Activated T-helper 2 cell treated with anti-CD3 and anti-CD28 coated beads, Interferon-gamma antibody, Interleukin-2, Interleukin-4, amounts not matched to agents 10 μg/mL and 5 μg/mL and 100 μg/mL, durations not matched to agents 14 hours and 24 hours and 36 hours (primary cell): ENCODE measurements at regions not wholly inside any gene's neighbourhood (a gene's known extent, or its start where the extent isn't known, plus 50 kb on each side); places are given as distances from the start of the nearest gene placed in this dataset.
"Not testable (repeated sequence)": the region's sequence is repeated elsewhere in the genome, so short reads cannot be mapped to it uniquely, and the experiment has no call there.

Experiments
- DNase-seq: peaks from one replicate; pipeline ENCODE4 v3.0.0; 2021; ENCODE audit warnings: low spot score
- H3K27ac Mint-ChIP-seq: one replicate; pipeline ENCODE4 v1.8.0; 2021; ENCODE audit warnings: mixed read lengths
- H3K27me3 Mint-ChIP-seq: one replicate; pipeline ENCODE4 v1.8.0; 2021; ENCODE audit warnings: low read depth, mixed read lengths
- H3K36me3 Mint-ChIP-seq: one replicate; pipeline ENCODE4 v1.8.0; 2021; ENCODE audit warnings: low read depth, mixed read lengths
- H3K4me1 Mint-ChIP-seq: one replicate; pipeline ENCODE4 v1.8.0; 2021; ENCODE audit warnings: low read depth, mixed read lengths
- H3K4me3 Mint-ChIP-seq: one replicate; pipeline ENCODE4 v1.8.0; 2021; ENCODE audit warnings: low read depth, mild to moderate bottlenecking, moderate library complexity, mixed read lengths
- H3K9me3 Mint-ChIP-seq: one replicate; pipeline ENCODE4 v1.8.0; 2021; ENCODE audit warnings: mixed read lengths
- intact Hi-C: fragments of 100-400 bp; cut with micrococcal nuclease; formaldehyde crosslinking; loops from one replicate; pipeline ENCODE4 v1.15.1; 2023

DNA sequence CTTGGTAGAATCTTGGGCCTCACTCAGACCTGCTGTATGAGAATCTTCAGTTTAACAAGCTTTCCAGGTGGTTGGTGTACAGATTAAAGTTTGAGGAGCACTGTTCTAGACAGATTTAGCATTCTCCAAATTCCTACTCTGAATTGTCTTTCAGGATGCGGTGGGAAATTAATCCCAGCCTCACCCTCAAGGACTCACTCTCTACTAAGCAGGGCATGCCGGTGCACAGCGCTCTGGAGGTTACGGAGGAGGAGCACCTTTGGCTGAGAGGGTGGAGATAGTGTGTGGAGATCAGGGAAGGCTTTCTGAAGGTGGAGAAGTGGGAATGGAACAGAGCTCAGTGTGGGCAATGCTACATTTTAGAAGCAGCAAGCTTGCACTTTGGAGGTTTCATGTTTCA, 359.2 kb downstream of the LRATD1 start:
- DNase-seq = no peak
- Mint-ChIP-seq H3K9me3 (no peaks in the 10 kb centered on the region), H3K4me1 (no peaks in the 10 kb centered on the region), H3K36me3 (no peaks in the 10 kb centered on the region), H3K4me3 (no peak overlapping the region), H3K27ac (no peak overlapping the region), H3K27me3 (peaks cover 10% of the 10 kb centered on the region)
- intact Hi-C loops = no loop called here

DNA sequence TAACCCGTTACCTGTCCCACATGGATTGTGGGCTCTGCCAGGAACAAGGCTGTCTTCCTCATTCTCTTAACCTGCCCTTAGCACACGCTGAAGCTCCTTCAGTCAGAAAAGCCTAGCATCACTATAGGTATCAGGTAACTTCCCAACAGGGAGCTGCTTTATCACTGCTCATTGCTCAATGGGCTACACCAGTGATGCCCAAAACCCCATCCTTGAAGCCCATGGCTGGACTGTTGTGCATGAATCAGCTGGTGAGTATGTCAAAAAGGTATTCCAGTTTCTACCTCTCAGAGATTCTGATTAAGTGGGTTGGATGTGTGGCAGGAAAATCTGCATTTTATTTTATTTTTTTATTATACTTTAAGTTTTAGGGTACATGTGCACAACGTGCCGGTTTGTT, 362.2 kb downstream of the LRATD1 start:
- intact Hi-C loops = no loop called here
- no peaks in the 10 kb centered on the region for H3K9me3 Mint-ChIP-seq
- no peaks in the 10 kb centered on the region for H3K4me1 Mint-ChIP-seq
- peaks cover 13% of the 10 kb centered on the region for H3K27me3 Mint-ChIP-seq
- no peak overlapping the region for H3K27ac Mint-ChIP-seq
- DNase-seq = no peak
- no peaks in the 10 kb centered on the region for H3K36me3 Mint-ChIP-seq
- no peak overlapping the region for H3K4me3 Mint-ChIP-seq

DNA sequence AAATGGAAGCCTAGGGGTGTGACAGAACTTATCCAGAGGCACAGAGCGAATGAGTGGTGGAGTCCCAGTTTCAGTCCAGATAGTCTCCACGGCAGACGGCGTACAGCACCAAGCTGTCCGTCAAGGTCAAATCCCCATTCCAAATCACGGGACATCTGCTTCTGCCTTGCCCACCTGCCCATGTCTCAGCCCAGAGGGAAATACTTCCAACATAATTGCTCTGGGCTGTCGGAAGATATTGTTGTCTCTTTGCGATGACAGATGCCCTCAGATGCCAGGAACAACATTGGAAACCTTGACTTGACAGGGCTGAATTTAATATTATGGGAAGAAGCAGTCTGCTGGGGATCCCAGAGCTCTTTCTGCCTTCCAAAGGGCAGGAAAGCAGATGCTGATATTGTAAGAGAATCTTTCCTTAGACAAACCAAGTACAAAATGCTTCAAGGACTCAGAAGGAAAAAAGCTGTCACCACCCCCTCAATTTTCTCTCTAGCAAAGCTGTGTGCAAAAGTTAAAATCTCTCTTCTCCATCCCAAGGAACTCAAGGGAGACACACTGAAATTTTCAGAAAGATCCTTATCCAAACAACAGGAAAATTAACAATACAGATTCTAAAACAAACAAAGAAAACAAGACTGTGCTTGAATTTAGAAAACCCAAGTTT, 364.0 kb downstream of the LRATD1 start:
- H3K27me3 Mint-ChIP-seq = peaks cover 11% of the 10 kb centered on the region
- peaks cover 2% of the 10 kb centered on the region for H3K4me1 Mint-ChIP-seq
- H3K4me3 Mint-ChIP-seq = no peak overlapping the region
- no peaks in the 10 kb centered on the region for H3K36me3 Mint-ChIP-seq
- intact Hi-C loops = no loop called here
- no peak for DNase-seq
- H3K27ac Mint-ChIP-seq = no peak overlapping the region
- H3K9me3 Mint-ChIP-seq = no peaks in the 10 kb centered on the region

DNA sequence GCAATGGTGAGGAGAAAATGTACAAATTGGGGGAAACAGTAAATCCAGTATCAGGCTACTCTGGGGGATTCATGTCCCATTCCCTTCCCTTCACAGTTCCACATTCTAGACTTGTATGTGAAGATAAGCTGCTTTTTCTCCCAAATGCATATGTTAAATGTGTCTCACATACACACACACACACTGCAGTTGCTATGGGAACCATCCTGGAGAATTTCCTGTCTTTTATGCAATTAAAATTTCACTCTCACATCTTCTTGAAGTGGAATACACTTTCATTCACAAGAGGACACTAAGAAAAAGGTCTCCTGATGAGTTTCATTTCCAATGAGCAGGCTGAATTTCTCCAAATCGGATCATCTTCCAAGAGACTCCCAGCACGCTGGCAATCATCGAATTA, 366.0 kb downstream of the LRATD1 start:
- Mint-ChIP-seq H3K27me3 (peaks cover 11% of the 10 kb centered on the region), H3K4me1 (peaks cover 2% of the 10 kb centered on the region), H3K36me3 (no peaks in the 10 kb centered on the region), H3K4me3 (no peak overlapping the region), H3K9me3 (no peaks in the 10 kb centered on the region), H3K27ac (no peak overlapping the region)
- no peak for DNase-seq
- intact Hi-C loops = no loop called here

DNA sequence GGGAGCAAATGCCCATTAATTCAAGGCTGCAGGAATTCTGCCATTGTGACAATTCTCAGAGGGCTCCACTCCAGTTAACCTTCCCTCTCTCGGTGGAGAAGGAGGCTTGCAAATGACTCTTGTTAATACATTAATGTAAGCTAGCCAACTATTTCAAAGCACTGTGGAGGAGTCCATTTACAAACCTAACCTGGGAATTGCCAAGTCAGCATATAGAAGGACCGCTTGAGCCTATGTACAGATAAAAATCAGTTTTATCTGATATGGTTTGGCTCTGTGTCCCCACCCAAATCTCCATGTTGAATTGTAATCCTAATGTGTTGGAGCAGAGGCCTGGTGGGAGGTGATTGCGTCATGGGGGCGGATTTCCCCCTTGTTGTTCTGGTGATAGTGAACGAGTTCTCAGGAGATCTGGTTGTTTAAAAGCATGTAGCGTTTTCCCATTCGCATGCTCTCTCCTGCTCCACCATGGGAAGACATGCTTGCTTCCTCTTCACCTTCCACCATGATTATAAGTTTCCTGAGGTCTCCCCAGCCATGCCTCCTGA, 366.7 kb downstream of the LRATD1 start:
- H3K27me3 Mint-ChIP-seq = peaks cover 15% of the 10 kb centered on the region
- no peaks in the 10 kb centered on the region for H3K9me3 Mint-ChIP-seq
- H3K36me3 Mint-ChIP-seq = no peaks in the 10 kb centered on the region
- H3K4me3 Mint-ChIP-seq = no peak overlapping the region
- no peak for DNase-seq
- peaks cover 2% of the 10 kb centered on the region for H3K4me1 Mint-ChIP-seq
- intact Hi-C loops = no loop called here
- H3K27ac Mint-ChIP-seq = no peak overlapping the region

DNA sequence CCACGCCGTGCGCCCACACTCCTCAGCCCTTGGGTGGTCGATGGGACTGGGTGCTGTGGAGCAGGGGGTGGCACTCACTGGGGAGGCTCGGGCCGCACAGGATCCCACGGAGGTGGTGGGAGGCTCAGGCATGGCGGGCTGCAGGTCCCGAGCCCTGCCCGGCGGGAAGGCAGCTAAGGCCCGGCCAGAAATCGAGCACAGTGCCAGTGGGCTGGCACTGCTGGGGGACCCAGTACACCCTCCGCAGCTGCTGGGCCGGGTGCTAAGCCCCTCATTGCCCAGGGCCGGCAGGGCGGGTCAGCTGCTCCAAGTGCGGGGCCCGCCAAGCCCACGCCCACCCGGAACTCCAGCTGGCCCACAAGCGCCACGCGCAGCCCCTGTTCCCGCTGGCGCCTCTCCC, 370.0 kb downstream of the LRATD1 start:
- H3K27ac Mint-ChIP-seq, H3K4me3 Mint-ChIP-seq, DNase-seq, H3K9me3 Mint-ChIP-seq, intact Hi-C loops, H3K36me3 Mint-ChIP-seq: not testable (repeated sequence)
- peaks cover 17% of the 10 kb centered on the region for H3K27me3 Mint-ChIP-seq
- peaks cover 13% of the 10 kb centered on the region for H3K4me1 Mint-ChIP-seq

DNA sequence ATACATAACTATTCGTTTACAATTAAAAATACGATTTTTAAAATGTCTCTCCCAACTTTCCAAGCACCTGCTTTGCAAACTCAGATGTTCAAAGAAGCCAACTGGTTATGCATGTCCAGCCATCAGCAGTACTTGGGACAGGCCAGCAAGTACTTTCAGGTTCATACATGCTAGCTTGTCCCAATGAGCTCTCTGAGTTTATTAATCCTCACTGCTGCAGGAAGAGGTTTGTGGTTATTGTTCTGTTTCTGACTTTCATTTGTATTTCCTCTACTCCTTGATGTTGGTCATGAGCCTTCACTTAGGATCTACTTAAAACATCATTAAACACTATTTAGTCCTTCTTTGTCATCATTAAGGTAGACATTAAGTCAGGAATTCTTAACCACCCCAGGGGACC, 374.1 kb downstream of the LRATD1 start:
- Mint-ChIP-seq H3K27me3 (peaks cover 10% of the 10 kb centered on the region), H3K4me1 (peaks cover 13% of the 10 kb centered on the region), H3K27ac (no peak overlapping the region), H3K9me3 (peaks cover 9% of the 10 kb centered on the region), H3K36me3 (peaks cover 2% of the 10 kb centered on the region), H3K4me3 (no peak overlapping the region)
- intact Hi-C loops = no loop called here
- no peak for DNase-seq

DNA sequence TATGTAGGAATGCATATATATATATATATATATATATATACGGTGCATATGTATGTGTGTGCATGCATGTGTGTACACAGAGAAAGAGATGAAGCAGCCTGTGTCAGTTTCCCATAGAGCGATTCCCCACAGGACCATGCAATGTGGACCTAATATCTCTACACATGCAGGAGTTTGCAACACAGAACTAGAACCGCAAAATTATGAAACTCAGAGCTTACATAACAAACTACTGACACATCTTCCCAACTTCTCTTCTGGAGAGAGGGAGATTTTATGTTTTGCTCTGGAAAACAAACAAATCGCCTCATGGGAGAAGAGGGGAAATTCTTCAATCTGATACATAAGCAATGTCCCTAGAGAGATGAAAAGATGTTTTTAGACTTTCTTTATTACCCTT, 377.2 kb downstream of the LRATD1 start:
- Mint-ChIP-seq H3K27ac (no peak overlapping the region), H3K36me3 (peaks cover 3% of the 10 kb centered on the region), H3K4me3 (no peak overlapping the region), H3K4me1 (peaks cover 13% of the 10 kb centered on the region), H3K9me3 (peaks cover 18% of the 10 kb centered on the region), H3K27me3 (peaks cover 6% of the 10 kb centered on the region)
- intact Hi-C loops = no loop called here
- DNase-seq = no peak

DNA sequence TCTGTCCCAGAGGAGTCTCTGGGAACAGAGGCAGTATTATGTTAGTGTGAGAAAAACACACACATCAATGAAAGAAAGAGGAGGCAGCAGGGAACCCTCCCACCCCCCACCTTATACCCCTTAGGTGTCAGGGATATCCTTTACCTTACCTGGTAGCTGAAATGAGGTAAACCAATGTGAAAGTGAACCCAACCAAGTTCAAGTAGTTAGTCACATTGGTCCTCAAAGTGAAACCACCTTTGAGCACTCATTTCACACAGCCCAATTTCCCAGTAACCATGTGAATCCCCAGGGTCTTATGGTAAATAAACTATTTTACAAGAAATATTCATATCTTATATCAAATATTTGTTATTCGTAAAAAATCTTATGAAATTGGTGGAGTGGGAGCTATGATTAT, 377.8 kb downstream of the LRATD1 start:
- H3K4me3 Mint-ChIP-seq = no peak overlapping the region
- H3K27ac Mint-ChIP-seq = no peak overlapping the region
- H3K27me3 Mint-ChIP-seq = peaks cover 4% of the 10 kb centered on the region
- DNase-seq = no peak
- H3K36me3 Mint-ChIP-seq = peaks cover 3% of the 10 kb centered on the region
- H3K9me3 Mint-ChIP-seq = peaks cover 18% of the 10 kb centered on the region
- intact Hi-C loops = no loop called here
- peaks cover 13% of the 10 kb centered on the region for H3K4me1 Mint-ChIP-seq

DNA sequence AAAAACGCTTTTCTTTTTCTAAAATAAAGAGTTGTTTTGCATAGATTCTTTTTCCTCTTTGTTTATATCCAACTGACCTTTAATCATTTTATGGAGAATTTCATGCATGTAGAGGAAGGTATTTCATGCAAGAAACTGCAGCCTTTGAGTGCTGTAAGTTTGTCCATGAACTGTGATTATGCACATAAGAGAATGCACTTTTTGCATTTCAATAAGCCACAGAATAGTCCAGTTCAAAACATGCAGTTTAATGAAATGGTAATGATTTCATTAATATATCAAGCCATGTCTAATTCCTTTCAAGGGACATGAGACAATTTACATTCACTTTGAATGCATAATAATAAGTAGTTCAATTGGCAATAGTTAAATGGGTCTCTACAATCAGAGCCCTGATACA, 386.3 kb downstream of the LRATD1 start:
- intact Hi-C loops = no loop called here
- Mint-ChIP-seq H3K36me3 (no peaks in the 10 kb centered on the region), H3K9me3 (no peaks in the 10 kb centered on the region), H3K4me3 (no peak overlapping the region), H3K27ac (no peak overlapping the region), H3K27me3 (peaks cover 12% of the 10 kb centered on the region), H3K4me1 (no peaks in the 10 kb centered on the region)
- no peak for DNase-seq

DNA sequence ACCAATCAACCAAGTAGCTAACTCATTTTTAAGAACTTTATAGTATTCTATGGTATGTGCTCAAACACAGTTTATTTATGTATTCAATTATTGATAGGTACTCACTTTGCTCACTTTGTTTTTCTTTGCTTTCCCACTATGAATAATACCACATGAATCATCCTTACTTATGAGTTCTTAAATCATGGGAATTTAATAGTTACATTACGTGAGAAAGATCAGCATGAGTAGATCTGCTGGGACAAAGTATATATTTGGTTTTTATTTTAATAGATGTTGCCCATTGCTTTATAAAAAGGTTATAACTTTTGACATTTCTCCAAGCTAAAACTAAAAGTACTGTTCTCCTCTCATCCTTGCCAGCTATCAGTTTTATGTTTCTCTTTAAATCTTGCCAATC, 390.7 kb downstream of the LRATD1 start:
- DNase-seq = no peak
- Mint-ChIP-seq H3K4me1 (no peaks in the 10 kb centered on the region), H3K36me3 (no peaks in the 10 kb centered on the region), H3K27me3 (peaks cover 10% of the 10 kb centered on the region), H3K27ac (no peak overlapping the region), H3K9me3 (no peaks in the 10 kb centered on the region), H3K4me3 (no peak overlapping the region)
- intact Hi-C loops = no loop called here

DNA sequence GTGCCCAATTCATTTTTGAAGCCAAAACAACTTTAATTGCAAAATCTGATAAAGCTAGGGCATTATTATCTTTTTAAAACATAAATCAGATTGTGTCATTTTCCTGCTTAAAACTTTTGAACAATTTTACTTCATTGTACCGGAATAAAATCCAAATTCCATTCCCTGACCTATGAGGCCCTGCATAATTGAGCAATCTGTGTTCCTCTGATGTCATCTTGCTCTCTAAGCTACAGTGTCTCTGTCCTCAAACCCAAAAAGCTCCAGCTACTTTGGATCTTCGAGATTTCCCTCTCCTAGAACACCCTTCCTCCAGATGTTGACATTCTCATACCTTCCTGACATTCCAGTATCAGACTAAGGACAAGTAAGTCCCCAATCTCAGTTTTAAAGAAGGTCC, 395.9 kb downstream of the LRATD1 start:
- Mint-ChIP-seq H3K4me3 (no peak overlapping the region), H3K36me3 (no peaks in the 10 kb centered on the region), H3K4me1 (no peaks in the 10 kb centered on the region), H3K27me3 (peaks cover 14% of the 10 kb centered on the region), H3K9me3 (no peaks in the 10 kb centered on the region), H3K27ac (no peak overlapping the region)
- intact Hi-C loops = no loop called here
- DNase-seq = no peak

DNA sequence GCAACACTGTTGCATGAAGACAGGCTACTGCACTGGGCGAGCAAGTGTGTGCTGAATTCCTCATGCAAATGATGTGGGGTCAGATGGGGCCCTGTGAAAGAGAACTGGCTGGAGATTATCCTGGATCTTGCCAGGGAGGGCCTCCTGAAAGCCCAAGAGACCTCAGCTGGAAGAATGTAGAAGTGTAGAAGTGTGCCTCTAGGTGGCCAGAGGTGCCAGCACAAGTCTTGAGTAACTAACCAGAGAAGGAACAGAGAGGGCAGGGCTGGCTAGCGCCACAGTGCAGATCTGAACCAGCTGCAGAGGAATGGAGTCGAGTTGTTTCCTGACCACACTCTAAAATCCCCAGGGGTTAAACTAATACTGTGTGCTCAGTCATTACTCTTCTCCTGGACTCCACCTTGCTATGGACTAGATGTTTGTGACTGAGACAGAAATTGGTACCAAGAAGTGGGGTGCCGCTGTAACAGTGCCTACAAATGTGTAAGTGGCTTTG, 399.3 kb downstream of the LRATD1 start:
- H3K4me1 Mint-ChIP-seq = peaks cover 2% of the 10 kb centered on the region
- no peaks in the 10 kb centered on the region for H3K36me3 Mint-ChIP-seq
- peaks cover 10% of the 10 kb centered on the region for H3K27me3 Mint-ChIP-seq
- no peak overlapping the region for H3K27ac Mint-ChIP-seq
- no peak for DNase-seq
- H3K4me3 Mint-ChIP-seq = no peak overlapping the region
- no peaks in the 10 kb centered on the region for H3K9me3 Mint-ChIP-seq
- intact Hi-C loops = no loop called here
